Stimulated activated CD4-positive, alpha-beta T cell treated with anti-CD3 and anti-CD28 coated beads, Interleukin-12 subunit alpha, Interleukin-12 subunit beta, amount 100 ng/mL, for 24 hours (primary cell): ENCODE measurements at regions not wholly inside any gene's neighbourhood (a gene's known extent, or its start where the extent isn't known, plus 50 kb on each side); places are given as distances from the start of the nearest gene placed in this dataset.

ENCODE experiments used
- DNase-seq, 2 experiments: peaks; one replicate each; pipeline ENCODE4 v3.0.0-alpha.2; 2020; ENCODE audit warnings: low read depth in 2 of 2

DNA sequence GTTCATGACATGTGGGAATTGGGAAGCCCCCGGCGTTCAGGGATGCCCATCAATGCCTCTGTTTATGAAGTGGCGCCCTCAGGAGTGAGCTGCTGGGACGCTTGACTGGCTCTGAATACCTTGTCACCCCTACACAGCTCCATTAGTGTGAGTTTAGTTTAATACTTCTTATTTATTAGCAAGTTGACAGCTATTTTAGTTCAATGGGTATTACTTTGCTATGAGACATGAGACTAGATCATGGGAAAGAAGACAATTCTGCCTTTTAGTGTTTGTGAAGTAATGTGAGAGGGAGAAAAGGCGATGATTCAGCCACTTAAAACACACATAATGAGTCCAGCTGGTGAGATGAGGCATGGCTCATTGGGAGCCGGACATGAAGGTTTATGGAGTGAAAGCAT, 678.5 kb downstream of the NR2F2 start:
- DNase-seq: no peak

DNA sequence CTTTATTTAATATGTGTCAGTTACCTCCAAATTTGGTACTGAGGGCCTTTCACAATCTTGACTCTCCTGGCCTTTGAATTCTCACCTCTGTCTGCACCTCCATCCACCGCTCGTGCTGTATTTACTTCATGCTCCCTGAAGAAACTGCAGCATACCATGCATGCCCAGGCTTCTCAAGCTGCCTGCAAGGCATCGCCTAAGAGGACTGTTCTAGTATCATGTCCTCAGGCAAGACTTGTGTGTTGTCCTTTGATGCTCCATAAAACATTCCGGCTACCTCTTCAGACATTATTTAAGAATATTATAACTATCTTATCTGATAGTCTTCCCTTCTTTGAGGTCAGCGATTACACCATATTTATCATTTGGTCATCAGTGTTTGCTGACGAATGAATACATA, 682.5 kb downstream of the NR2F2 start:
- no peak for DNase-seq

DNA sequence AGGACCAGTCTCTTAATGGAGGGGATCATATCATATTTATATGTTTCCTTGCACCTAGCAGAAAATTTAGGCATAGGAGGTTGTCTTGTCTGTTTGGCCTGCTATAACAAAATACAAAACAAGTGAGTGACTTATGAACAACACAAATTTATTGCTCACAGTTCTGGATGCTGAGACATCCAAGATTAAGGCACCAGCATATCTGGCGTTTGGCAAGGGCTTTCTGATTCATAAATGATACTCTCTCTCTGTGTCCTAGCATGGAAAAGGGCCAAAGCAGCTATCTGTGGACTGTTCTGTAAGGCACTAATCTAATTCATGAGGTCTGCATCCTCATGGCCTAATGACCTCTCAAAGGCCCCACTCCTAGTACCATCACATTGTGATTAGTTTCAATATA, 683.0 kb downstream of the NR2F2 start:
- DNase-seq: no peak

DNA sequence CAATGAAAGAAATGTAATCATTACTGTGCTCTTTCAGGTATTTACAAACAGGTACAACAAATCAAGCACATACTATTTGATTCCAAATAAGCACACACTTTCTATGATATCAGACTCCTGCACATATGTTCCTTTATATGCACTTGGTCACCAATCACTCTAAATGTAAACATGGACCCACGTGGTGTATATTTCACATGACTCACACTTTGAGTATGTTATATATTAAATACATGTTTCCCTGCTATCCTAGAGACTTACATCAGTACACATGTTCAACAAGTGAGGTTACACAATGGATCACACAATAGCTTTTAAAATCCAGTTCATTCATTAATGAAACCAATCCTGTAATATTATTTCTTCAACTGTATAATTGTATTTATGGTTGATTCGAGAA, 683.5 kb downstream of the NR2F2 start:
- no peak for DNase-seq

DNA sequence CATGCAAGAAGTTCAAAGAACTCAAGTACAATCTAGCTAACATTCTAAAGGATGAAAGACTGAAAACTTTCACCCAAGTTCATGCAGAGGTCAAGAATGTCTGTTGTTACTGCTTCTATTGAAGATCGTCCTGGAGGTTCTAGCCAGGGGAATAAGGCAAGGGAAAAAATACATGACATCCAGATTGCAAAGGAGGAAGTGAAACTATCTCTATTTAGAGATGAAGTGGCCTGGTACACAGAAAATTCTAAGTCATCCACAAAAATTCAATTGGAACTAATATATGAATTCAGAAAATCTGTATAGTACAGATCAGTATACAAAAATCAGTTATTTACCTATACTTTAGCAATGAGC, 693.0 kb downstream of the NR2F2 start:
- DNase-seq: no peak

DNA sequence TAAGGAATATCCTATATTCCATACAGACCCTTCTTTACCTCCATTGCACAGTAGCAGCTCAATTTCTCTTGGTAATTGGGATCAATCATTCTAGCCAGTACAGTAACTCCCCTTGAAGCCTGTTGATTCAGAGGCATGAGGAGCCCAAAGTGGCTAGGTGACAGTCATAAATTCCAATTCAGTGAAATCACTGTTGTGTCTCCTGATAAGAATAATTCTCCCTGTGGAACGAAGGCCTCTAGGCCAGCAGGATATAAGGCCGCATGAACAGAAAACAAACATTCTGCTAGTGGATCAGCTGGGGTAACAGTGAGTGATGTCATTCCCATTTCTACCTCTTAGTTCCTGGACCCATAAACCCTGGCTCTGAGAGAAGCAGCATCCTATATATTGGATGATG, 696.3 kb downstream of the NR2F2 start:
- DNase-seq: no peak

DNA sequence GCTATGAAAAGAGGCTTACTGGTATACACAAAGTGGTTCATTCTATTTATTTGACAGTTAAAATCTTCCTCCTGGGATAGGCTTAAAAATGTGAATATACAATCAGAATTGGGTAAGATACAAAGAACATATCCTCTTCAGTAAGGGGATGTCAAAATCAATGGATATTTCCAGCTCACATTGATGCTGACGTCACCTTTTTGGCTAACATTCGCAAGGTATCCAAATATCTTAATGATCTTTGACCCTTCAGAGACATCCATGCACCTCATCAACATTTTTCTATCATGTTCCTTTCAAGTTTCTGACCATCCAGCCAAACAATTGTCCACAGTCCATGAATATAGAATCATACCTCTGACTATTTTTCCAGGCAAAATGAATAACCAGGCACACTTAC, 697.3 kb downstream of the NR2F2 start:
- no peak for DNase-seq

DNA sequence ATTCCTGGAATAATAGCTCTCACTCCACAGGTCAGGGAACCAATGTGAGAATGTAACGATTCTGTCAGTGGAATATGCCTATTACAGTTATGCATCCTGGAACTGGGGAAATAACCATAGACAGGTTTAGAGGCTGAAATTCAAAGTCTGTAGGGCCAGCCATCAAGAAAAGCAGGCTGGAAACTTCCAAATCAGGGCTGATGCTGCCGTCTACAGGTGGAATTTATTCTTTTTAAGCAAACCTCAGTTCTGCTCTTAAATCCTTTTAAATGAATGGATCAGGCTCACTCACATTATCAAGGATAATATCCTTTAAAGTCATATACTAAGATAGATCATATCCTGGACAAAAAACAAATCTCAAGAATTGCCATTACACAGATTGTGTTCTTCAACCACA, 699.8 kb downstream of the NR2F2 start:
- no peak for DNase-seq

DNA sequence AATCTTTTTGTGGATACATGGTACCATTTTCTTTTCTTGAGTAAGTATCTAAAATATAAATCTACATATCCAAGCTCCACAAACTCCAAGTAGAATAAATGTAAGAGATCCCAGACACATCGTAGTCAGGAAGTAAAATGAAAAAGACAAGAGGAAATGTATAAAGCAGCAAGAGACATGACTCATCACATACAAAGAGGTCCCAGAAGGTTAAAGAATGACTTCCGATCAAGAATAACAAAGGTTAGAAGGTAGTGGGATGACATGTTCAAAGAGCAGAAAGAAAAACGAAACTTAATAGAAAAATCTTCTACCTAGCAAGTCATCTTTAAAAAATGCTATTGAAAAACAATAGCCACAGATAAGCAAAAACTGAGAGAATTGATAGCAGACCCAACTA, 705.8 kb downstream of the NR2F2 start:
- no peak for DNase-seq

DNA sequence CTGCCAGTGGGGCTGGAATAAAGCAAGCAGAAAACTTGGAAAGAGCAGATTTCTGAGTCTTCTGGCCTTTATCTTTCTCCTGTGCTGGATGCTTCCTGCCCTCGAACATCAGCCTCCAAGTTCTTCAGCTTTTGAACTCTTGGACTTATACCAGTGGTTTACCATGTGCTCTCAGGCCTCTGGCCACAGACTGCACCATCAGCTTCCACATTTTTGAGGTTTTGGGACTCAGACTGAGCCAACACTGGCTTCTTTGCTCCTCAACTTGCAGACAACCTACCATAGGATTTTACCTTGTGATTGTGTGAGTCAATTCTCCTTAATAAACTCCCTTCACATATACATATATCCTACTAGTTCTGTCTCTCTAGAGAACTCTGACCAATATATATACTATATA, 706.6 kb downstream of the NR2F2 start:
- DNase-seq: no peak

DNA sequence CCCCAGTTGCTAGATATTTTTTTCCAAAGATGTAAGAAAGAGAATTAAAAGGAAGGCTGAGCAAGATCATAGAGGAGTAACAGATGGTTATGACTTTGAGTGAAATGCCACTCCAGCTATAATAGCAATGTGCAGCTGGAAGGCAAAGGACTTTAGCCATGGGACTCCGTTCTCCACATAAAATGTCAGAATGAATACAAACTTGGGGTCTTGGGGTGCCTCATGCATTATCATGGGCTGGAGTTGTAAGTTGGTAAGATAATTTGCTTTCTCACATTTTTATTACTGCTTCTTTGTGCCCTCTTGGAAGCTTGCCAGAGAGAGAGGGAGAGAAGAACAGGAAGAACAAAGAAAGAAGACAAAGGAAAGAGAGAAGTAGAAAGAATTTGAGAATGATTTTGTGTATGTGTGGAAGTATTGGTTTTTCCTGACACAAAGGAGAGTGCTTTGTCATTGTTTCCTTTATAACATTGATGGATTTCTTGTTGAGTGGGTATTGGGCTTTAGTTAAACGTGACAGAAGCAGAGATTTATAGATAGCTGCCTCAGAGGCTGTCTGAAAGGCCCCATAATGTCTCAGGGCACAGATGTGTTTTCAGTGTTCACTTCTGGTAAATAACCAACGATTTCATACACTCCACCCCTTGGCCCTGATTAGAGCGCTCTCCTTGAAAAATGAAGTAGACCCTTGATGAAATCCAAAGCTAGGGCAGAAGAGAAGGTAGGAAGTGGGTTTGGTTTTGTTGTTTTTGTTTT, 715.3 kb downstream of the NR2F2 start:
- DNase-seq: no peak

DNA sequence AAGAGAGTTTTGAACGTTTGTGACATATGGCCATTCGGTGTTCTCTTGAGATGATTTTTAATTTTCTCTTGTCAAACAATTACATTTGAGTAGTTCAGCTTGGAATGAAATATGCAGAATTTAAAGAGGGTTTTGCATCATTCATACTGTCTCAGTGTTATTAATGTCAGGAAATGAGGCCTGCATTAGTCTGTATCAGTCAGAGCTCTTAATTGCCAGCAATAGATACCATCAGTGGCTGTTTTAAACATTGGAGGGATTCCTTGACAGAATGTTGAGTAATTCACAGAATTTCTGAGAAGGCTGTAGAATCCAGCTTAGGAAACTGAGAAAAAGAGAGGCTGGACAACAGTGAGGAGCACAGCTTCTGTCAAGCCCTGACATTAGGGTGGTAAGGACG, 722.0 kb downstream of the NR2F2 start:
- no peak for DNase-seq

DNA sequence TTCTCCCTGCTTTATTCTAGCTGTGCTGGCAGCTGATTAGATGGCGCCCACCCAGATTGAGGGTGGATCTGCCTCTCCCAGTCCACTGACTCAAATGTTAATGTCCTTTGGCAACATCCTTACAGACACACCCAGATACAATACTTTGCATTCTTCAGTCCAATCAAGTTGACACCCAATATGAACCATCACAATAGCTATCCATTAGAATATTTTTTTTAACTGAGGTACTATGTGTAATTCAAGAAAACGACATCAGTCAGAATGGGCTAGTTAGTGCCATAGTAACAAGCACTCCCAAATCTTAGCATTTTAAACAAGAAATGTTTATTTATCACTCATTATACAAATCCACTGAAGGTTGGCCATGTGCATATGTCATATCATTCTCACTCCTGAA, 723.1 kb downstream of the NR2F2 start:
- no peak for DNase-seq

DNA sequence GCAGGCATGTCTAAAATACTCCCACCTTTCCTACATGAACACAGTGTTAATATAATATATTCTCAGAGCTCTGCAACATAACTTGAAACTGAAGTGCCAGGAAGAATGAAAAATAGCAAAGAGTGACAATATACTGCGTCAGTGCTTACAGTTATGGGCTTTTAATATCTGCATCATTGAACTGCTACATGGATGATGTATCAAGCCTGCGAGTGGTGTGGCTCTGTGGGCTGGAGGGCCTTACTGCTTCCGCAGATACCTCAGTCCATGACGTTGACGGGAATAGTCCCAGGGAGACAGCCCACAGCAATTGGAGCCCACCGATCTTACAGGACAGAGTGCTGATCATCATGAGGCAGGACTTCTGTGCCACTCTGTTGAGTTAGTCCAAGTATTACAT, 727.0 kb downstream of the NR2F2 start:
- DNase-seq: no peak

DNA sequence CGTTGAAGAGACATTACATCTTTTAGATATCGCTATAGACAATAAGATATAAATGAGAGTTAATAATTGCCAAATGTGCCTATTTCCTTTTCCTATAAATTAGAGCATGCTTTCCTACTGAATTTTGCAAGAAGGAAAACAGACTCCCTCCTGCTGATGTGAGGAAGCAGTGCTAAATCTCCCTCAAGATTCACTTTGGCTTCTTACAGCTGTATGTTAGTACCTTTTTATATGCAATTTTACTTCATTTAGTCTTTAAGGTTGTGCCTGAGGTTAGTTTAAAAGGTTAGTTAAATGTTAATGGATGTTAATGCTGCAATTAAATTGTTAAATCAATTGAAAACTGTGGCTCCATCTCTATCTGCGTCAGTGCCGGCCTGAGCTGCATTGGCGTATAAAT, 728.8 kb downstream of the NR2F2 start:
- no peak for DNase-seq

DNA sequence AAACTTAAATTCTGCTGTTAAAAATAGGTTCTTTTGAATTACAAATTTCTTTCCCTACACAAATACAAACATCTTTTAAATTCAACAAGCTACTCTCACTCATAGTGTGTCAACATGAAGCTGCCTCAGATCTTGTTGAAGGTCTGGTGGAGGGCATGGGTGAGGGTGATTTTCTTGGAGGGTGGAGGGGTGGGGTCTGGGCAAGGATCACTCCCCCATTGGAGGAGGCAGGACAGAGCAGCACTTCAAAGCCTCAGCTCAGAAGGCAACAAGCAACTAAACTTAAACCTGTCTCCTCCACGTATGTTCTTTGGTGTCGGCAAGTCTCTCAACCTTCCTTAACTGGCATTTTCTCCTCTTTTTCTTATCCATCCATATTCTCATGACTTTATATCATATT, 730.9 kb downstream of the NR2F2 start:
- DNase-seq: no peak

DNA sequence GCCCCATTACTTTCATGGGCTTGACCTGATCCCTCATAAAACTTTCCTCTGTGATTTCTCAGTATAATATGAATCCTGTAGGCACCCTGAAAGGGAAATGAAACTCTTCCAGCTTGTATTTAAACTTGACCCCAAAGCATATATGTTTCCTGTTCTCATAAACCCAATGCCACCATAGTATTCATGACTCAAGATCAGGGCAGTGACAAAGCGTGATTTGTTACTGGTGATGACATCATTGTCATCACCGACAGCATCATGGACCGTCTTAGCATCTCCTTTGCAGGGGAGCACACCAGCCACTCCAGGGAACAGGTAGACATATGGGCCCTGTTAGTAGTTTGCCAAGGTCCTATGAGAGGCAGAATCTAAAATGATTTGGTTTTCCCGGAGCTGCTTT, 741.2 kb downstream of the NR2F2 start:
- DNase-seq: no peak

DNA sequence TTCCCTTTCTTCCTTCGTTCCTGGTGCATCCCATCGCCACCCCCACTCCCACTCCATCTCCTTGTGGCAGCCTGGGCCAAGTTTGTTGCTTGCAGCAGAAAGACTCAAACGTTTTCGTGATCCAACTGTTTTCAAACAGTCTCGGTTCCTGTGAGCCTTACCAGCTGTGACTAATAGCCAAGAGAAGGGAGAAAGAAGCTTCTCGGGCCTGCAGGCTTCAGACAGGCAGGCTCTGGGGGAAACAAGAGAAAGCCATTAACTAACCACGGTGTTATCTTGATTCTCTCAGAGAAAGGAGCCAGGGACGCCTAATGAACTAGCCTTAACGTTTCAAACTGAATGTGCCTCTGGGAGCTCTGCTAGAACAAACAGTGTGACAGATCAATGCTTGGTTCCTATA, 742.0 kb downstream of the NR2F2 start:
- no peak for DNase-seq

DNA sequence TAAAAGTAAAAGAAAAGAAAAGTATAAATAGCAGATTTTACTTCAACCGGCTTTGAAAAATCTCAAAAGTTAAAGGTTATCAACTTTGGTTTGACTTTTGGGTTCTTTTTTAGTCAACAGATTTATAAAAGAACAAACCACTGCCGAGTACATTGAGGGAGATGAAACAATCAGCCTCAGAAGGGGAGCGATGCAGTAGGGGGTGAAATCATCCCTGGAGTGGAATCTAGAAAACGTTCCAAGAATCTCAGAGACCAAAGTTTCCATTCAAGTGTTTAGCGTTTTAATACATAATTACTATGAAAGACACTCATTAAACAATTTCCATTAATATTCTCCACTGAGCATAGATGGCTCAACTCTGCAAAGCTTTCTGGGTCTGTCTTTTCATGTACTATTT, 745.5 kb downstream of the NR2F2 start:
- no peak for DNase-seq

DNA sequence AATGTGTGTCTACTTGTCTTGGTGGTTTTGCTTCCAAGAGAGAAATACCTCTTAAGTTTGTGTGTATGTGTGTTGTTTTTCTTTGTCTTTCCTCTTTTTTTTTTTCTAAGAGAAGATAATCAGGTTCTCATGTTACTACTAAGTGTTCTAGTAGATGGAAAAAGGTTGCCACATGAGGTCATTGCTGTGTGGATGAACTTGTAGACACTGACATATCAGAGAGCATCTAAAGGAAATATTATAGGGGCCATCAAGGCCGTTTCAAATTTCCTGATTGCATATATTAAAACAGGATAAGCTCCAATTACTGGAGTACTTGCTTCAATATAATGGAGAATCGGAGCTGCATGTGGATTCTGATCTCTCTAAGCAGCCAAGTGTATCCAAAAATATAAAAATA, 747.5 kb downstream of the NR2F2 start:
- DNase-seq: no peak

DNA sequence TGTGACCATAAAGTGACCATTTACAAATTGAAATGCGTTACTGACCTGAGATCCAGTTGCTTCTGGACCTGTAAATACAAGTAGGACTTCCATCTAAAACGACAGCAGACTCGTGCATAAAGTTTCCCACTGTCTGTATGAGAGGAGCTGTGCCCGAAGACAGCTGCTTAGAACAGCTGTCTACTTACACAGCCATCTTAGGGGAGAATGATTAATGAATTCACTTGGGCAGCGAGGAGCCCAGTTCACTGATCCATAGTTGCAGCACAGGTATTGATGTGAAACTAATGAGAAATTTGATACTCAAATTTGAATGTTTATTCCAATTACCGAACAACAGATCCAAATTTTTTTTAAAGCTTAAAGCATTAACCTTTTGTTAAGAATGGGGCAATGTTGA, 748.1 kb downstream of the NR2F2 start:
- no peak for DNase-seq

DNA sequence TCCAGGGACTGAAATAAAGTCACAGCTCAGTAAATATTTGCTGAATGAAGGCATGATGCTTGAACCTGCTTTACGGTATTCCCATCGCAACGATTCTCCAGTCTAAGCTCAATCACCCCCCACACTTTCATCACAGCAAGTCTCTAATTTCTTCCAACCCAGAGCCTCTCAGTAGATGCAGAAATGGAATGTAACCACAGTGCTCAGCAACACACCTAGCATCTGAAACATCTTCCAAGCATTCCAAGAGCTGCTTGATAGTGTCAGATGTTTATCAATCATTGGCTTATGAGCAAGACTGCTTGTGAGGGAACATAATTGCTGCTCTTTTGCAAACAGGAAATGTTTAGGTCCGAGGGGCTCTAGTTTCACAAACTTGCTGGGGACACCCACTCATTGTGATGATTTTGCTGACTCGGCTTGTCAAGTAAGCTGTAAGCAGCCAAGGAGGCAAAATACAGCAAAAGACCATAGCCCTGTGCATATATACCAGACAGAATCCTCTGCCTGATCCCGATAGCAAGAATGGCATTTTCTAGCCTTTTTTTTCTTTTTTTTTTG, 751.2 kb downstream of the NR2F2 start:
- no peak for DNase-seq

DNA sequence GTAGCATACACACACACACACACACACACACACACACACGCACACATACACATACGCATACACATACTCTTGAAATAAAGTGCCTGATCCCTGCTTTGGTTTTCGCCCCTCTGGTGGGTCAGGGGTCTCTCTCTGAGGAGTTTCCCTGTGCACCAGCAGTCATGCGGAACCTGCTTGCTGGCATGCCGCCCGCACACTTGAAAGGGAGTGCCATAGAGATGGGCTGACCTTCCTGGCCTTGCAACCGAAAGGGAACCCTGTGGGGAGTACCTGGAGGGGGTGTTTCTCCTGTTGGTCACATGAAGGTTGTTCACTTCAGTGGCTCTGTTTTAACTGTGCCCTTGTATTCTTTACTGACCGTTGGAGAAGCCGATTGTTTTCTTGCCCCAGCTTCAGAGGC, 752.3 kb downstream of the NR2F2 start:
- DNase-seq: no peak

DNA sequence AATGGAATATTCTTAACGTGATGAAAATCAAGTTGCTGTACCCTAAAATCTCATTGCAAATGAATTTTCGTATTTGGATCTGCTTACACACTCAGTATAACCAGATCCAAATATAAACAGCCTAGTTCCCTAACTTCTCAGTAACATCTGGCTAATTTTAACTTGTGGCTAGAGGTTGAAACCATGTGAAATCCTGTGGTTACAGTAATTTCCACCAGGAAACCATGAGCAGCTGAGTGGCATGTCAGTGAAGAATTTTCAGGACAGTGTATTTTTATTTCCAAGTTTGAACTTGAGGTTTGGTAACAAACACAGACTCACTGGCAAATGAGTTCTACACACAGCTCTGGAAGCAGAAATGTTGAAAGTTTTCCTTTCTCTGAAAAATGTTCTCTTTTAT, 754.1 kb downstream of the NR2F2 start:
- no peak for DNase-seq
